KMS-11 (cell line): ENCODE measurements at regions not wholly inside any gene's neighbourhood (a gene's known extent, or its start where the extent isn't known, plus 50 kb on each side); places are given as distances from the start of the nearest gene placed in this dataset.

Experiments used
- H2AFZ ChIP-seq: fragments of 200-600 bp; sonication (generic); 2 replicates; pipeline ENCODE4 v1.6.1; 2016; ENCODE audit warnings: antibody characterized with exemption, mixed run types, low read depth
- H3K27ac ChIP-seq: fragments of 200-600 bp; sonication (generic); 2 replicates; pipeline ENCODE4 v1.6.1; 2016; ENCODE audit warnings: mild to moderate bottlenecking, mixed run types
- H3K27me3 ChIP-seq: fragments of 200-600 bp; sonication (generic); 2 replicates; pipeline ENCODE4 v1.6.1; 2017; ENCODE audit warnings: mild to moderate bottlenecking, low read depth, mixed run types, moderate library complexity; ENCODE audit not compliant: insufficient read depth
- H3K36me3 ChIP-seq: fragments of 200-600 bp; sonication (generic); 2 replicates; pipeline ENCODE4 v1.6.1; 2017; ENCODE audit warnings: mild to moderate bottlenecking, mixed run types; ENCODE audit not compliant: insufficient read depth
- H3K4me1 ChIP-seq: fragments of 200-600 bp; sonication (generic); 2 replicates; pipeline ENCODE4 v1.6.1; 2016; ENCODE audit warnings: mild to moderate bottlenecking, low read depth, mixed run types; ENCODE audit not compliant: poor library complexity, severe bottlenecking
- H3K4me2 ChIP-seq: fragments of 200-600 bp; sonication (generic); 2 replicates; pipeline ENCODE4 v1.7.0; 2016; ENCODE audit warnings: mild to moderate bottlenecking, mixed run types
- H3K4me3 ChIP-seq: fragments of 200-600 bp; sonication (generic); IDR thresholded peaks from 2 replicates; pipeline ENCODE4 v1.6.1; 2017; ENCODE audit warnings: low read depth, low read length, mixed read lengths; ENCODE audit not compliant: insufficient read depth
- H3K79me2 ChIP-seq: fragments of 200-600 bp; sonication (generic); 2 replicates; pipeline ENCODE4 v1.6.1; 2016; ENCODE audit warnings: low read depth, mixed run types; ENCODE audit not compliant: insufficient read depth
- H3K9ac ChIP-seq: fragments of 200-600 bp; sonication (generic); 2 replicates; pipeline ENCODE4 v1.6.1; 2016; ENCODE audit warnings: mild to moderate bottlenecking, mixed run types
- H4K20me1 ChIP-seq: fragments of 200-600 bp; sonication (generic); 2 replicates; pipeline ENCODE4 v1.6.1; 2016; ENCODE audit warnings: mild to moderate bottlenecking, mixed run types; ENCODE audit not compliant: insufficient read depth
- CTCF ChIP-seq: fragments of 200-600 bp; sonication (generic); conservative IDR thresholded peaks from 2 replicates; pipeline ENCODE4 v1.6.1; 2017; ENCODE audit warnings: low read depth, mild to moderate bottlenecking, antibody characterized with exemption, low read length, moderate library complexity, mixed read lengths

- no peaks in the 10 kb centered on the region for H3K4me1 ChIP-seq
- TF ChIP-seq CTCF: no peak
- no peak overlapping the region for H3K9ac ChIP-seq
- H3K4me3 ChIP-seq: no peak overlapping the region
- H4K20me1 ChIP-seq: no peaks in the 10 kb centered on the region
- no peak overlapping the region for H3K4me2 ChIP-seq
- no peaks in the 10 kb centered on the region for H3K36me3 ChIP-seq
- no peaks in the 10 kb centered on the region for H3K27me3 ChIP-seq
- no peak overlapping the region for H2AFZ ChIP-seq
- no peaks in the 10 kb centered on the region for H3K79me2 ChIP-seq
- H3K27ac ChIP-seq: no peak overlapping the region
These were observed 101.9 kb upstream of the CXCL14 start for GRCh38 chr5:135680713-135681112.

GRCh38 chr5:135678640-135679268, 100.0 kb upstream of the CXCL14 start:
- Histone ChIP-seq H3K4me3 (no peak overlapping the region), H3K79me2 (no peaks in the 10 kb centered on the region), H3K27ac (no peak overlapping the region), H4K20me1 (no peaks in the 10 kb centered on the region), H3K27me3 (no peaks in the 10 kb centered on the region), H3K36me3 (no peaks in the 10 kb centered on the region), H3K4me2 (no peak overlapping the region), H3K4me1 (no peaks in the 10 kb centered on the region), H3K9ac (no peak overlapping the region), H2AFZ (no peak overlapping the region)
- TF ChIP-seq CTCF: no peak

- H3K36me3 ChIP-seq: no peaks in the 10 kb centered on the region
- H3K4me1 ChIP-seq: peaks cover 5% of the 10 kb centered on the region
- no peaks in the 10 kb centered on the region for H3K79me2 ChIP-seq
- TF ChIP-seq CTCF: no peak
- H3K27ac ChIP-seq: no peak overlapping the region
- no peaks in the 10 kb centered on the region for H3K27me3 ChIP-seq
- no peaks in the 10 kb centered on the region for H4K20me1 ChIP-seq
- H2AFZ ChIP-seq: no peak overlapping the region
- H3K4me3 ChIP-seq: no peak overlapping the region
- H3K9ac ChIP-seq: no peak overlapping the region
- no peak overlapping the region for H3K4me2 ChIP-seq
These were observed 93.2 kb upstream of the CXCL14 start for GRCh38 chr5:135671966-135672365.

GRCh38 chr5:135671052-135671705, 92.4 kb upstream of the CXCL14 start:
- Histone ChIP-seq H3K4me2 (no peak overlapping the region), H3K9ac (no peak overlapping the region), H3K27ac (no peak overlapping the region), H3K4me1 (peaks cover 5% of the 10 kb centered on the region), H3K79me2 (no peaks in the 10 kb centered on the region), H4K20me1 (no peaks in the 10 kb centered on the region), H3K36me3 (no peaks in the 10 kb centered on the region), H2AFZ (no peak overlapping the region), H3K4me3 (no peak overlapping the region), H3K27me3 (no peaks in the 10 kb centered on the region)
- TF ChIP-seq CTCF: no peak
